ENCODE measurements at regions not wholly inside any gene's neighbourhood (a gene's known extent, or its start where the extent isn't known, plus 50 kb on each side); places are given as distances from the start of the nearest gene placed in this dataset.

GRCh38 chr9:129291041-129291501 lies 113.0 kb upstream of the IER5L start:
- TF ChIP-seq, protein P1, sequence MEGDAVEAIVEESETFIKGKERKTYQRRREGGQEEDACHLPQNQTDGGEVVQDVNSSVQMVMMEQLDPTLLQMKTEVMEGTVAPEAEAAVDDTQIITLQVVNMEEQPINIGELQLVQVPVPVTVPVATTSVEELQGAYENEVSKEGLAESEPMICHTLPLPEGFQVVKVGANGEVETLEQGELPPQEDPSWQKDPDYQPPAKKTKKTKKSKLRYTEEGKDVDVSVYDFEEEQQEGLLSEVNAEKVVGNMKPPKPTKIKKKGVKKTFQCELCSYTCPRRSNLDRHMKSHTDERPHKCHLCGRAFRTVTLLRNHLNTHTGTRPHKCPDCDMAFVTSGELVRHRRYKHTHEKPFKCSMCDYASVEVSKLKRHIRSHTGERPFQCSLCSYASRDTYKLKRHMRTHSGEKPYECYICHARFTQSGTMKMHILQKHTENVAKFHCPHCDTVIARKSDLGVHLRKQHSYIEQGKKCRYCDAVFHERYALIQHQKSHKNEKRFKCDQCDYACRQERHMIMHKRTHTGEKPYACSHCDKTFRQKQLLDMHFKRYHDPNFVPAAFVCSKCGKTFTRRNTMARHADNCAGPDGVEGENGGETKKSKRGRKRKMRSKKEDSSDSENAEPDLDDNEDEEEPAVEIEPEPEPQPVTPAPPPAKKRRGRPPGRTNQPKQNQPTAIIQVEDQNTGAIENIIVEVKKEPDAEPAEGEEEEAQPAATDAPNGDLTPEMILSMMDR (IDR thresholded peaks at IDR 0.05), result no peak
- TF ChIP-seq POLR2A (IDR thresholded peaks at IDR 0.05), result no peak
- no peak for TF ChIP-seq POLR2AphosphoS5 (IDR thresholded peaks at IDR 0.05)
